HS-5 (cell line): ENCODE measurements at regions not wholly inside any gene's neighbourhood (a gene's known extent, or its start where the extent isn't known, plus 50 kb on each side); places are given as distances from the start of the nearest gene placed in this dataset.
"Not testable (repeated sequence)": the region's sequence is repeated elsewhere in the genome, so short reads cannot be mapped to it uniquely, and the experiment has no call there.

Source experiments
- DNase-seq: peaks from one replicate; pipeline ENCODE4 v3.0.0-alpha.2; 2012; ENCODE audit warnings: low read depth

GRCh38 chr2:111425789-111426201, 305.1 kb downstream of the BCL2L11 start:
- DNase-seq = not testable (repeated sequence)

DNA sequence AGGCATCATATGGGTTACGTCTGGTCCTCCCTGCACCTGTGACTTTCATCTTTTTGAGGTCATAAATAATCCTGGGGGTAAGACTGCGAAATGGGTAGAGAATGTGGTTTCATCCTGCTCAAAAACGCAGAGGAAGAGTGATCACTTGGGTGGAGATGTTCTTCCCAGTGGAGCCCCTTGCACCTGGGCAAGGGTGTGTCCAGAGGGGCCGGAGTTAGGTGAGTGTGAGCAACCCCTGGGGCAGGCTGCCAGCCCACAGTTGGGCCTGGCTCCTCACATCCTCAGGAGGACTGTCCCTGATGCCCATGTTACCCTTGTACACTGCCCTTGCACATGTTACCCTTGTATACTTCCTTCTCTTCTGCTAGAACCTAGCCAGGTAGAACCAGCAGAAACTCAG, 306.6 kb downstream of the BCL2L11 start:
- not testable (repeated sequence) for DNase-seq

GRCh38 chr2:111428915-111429314, 308.2 kb downstream of the BCL2L11 start:
- not testable (repeated sequence) for DNase-seq

DNA sequence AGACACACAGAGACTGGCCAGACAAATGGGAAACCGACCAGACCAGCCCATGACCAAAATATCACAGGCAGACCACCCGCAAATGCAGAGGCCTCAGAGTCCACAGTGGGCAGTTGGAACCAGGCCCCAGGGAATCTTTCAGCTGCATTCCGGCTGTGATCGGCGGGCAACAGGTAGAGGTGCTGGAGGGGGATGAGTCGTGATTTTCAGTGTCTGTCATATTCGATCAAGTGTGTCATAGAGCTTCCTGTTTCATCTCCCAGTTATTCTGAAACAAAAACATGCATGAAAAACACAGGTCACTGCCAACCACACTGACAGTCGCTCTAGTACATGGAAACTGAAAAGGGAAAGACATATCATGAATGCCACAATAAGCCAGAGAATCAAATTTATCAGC, 308.6 kb downstream of the BCL2L11 start:
- not testable (repeated sequence) for DNase-seq

GRCh38 chr2:111430817-111431661, 310.3 kb downstream of the BCL2L11 start:
- DNase-seq = not testable (repeated sequence)

GRCh38 chr2:111432423-111432822, 311.7 kb downstream of the BCL2L11 start:
- not testable (repeated sequence) for DNase-seq

GRCh38 chr2:111432916-111433499, 312.3 kb downstream of the BCL2L11 start:
- not testable (repeated sequence) for DNase-seq

- not testable (repeated sequence) for DNase-seq
Measured at GRCh38 chr2:111433892-111434607, 313.3 kb downstream of the BCL2L11 start.

DNA sequence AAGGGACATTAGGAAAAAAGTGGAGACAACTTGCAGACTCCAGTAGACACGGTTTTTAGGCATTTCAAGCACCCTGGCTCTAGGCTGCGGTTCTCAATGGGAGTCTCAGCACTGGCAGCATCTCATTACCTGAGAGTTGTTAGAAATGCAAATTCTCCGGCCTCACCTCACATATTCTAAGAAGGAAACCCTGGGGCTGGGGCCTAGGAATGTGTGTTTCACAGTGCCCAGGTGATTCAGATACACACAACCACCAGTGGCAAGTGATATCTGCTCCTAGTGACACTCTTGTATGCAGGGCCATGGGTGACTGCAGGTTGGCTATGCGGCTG, 313.9 kb downstream of the BCL2L11 start:
- not testable (repeated sequence) for DNase-seq

GRCh38 chr2:111435553-111436310, 315.0 kb downstream of the BCL2L11 start:
- DNase-seq = not testable (repeated sequence)

- DNase-seq = not testable (repeated sequence)
Measured at GRCh38 chr2:111436411-111436810, 315.7 kb downstream of the BCL2L11 start.

GRCh38 chr2:111437288-111437990, 316.7 kb downstream of the BCL2L11 start:
- not testable (repeated sequence) for DNase-seq

GRCh38 chr2:111438161-111438560, 317.4 kb downstream of the BCL2L11 start:
- DNase-seq = not testable (repeated sequence)

GRCh38 chr2:111439237-111439636, 318.5 kb downstream of the BCL2L11 start:
- not testable (repeated sequence) for DNase-seq

DNA sequence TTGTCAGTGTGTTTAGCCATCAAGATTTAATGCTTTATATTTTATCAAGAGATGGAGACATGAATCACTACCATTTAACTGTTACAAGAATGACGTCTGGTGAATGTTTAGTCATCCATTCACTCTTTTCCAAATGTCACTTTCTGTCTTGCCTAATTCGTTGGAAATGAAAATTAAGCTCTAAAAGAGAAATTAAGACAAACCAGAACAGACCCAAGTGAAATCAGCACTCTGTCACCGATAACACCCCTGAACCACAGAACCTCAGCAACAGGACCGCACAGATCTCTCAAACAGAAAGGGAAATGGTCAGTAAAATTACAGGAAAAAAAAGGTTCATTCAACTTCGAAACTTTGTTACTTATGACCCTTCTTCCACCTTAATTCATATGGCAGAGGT, 320.9 kb downstream of the BCL2L11 start:
- DNase-seq = not testable (repeated sequence)

- DNase-seq = not testable (repeated sequence)
Measured at GRCh38 chr2:111442767-111443454, 322.2 kb downstream of the BCL2L11 start.

- DNase-seq = not testable (repeated sequence)
Measured at GRCh38 chr2:111444516-111444915, 323.8 kb downstream of the BCL2L11 start.

GRCh38 chr2:111445191-111445929, 324.6 kb downstream of the BCL2L11 start:
- not testable (repeated sequence) for DNase-seq

DNA sequence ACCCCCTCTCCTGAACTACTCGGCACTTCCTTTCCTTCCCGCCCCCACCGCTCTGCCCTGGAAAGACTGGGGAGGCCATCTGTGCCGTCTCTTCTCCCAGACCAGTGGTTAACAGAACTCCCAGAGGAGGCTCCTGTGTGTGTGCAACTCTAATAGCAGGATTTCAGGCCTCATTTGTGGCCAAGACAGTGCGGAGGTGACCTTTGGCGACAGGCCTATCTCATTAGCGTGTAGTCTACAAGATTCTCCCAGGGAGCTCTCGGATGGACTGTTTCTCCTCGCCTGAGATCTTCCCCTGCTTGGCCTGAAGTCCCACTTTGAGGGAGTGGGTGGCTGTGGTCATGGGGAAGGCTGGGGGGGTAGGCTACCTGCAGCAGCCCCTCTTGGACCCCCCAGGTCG, 325.2 kb downstream of the BCL2L11 start:
- DNase-seq = not testable (repeated sequence)

DNA sequence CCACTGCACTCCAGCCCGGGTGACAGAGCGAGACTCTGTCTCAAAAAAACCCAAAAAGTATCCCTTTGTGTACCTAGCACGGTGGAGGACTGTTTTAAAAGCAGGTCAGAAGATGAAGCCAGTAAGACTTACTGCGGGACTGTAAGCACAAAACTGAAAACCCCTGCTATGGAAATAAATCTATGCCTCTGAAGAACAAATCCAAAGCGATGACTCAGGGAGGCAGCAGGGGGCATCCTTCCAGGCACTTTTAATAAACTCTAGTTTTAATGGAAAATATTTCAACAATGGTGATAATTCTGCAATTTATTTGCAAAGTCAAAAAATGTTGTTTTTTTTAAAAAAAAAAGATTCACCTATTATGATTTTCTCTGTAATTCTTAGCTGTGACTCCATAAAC, 326.8 kb downstream of the BCL2L11 start:
- DNase-seq = not testable (repeated sequence)
